ENCODE measurements at regions not wholly inside any gene's neighbourhood (a gene's known extent, or its start where the extent isn't known, plus 50 kb on each side); places are given as distances from the start of the nearest gene placed in this dataset.

DNA sequence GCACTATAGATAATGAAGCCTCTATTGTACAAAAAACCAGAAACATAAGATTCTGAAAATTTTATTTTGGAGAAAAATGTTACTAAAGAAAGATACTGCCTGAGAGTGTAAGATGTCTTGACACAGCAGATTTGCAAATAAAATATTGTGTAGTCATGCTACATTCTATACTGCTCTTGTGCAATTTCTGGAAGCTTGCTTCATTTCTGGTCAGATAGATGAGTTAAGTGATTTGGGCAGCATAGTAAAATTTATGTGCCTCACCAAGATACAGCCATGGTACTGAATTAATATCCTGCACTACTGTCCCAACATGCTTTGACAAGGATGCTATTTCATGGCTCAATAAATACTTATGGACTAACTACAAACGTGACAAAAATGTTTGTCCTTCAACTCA is 55.1 kb upstream of the STARD13 start:
- H3K27me3 ChIP-seq (ENCODE audit: control insufficient read depth, insufficient read depth, low read length), result no peaks in the 10 kb centered on the region
- no peak overlapping the region for H3K27ac ChIP-seq (ENCODE audit: low read depth, low read length)
- H3K4me3 ChIP-seq (ENCODE audit: low read depth, low read length), result no peak overlapping the region
- no peaks in the 10 kb centered on the region for H3K36me3 ChIP-seq (ENCODE audit: control insufficient read depth, insufficient read depth, low read length)
- 0 out of 2 replicates have a peak, but pooled peaks cover 2% of the 10 kb centered on the region for H3K4me1 ChIP-seq (ENCODE audit: control insufficient read depth, insufficient read depth, low read length)
- H3K9me3 ChIP-seq (ENCODE audit: control insufficient read depth, insufficient read depth, low read length), result no peaks in the 10 kb centered on the region
- no peak overlapping the region for H3K9ac ChIP-seq (ENCODE audit: low read depth, low read length)

GRCh38 chr13:33341861-33342452 is 56.4 kb upstream of the STARD13 start:
- no peak overlapping the region for H3K4me3 ChIP-seq (ENCODE audit: low read depth, low read length)
- no peak overlapping the region for H3K27ac ChIP-seq (ENCODE audit: low read depth, low read length)
- no peaks in the 10 kb centered on the region for H3K27me3 ChIP-seq (ENCODE audit: control insufficient read depth, insufficient read depth, low read length)
- H3K9me3 ChIP-seq (ENCODE audit: control insufficient read depth, insufficient read depth, low read length), result no peaks in the 10 kb centered on the region
- no peaks in the 10 kb centered on the region for H3K36me3 ChIP-seq (ENCODE audit: control insufficient read depth, insufficient read depth, low read length)
- no peak overlapping the region for H3K9ac ChIP-seq (ENCODE audit: low read depth, low read length)
- 0 out of 2 replicates have a peak, but pooled peaks cover 2% of the 10 kb centered on the region for H3K4me1 ChIP-seq (ENCODE audit: control insufficient read depth, insufficient read depth, low read length)

GRCh38 chr13:33345842-33346241 is 60.3 kb upstream of the STARD13 start:
- Histone ChIP-seq H3K4me1 (ENCODE audit: control insufficient read depth, insufficient read depth, low read length) (0 out of 2 replicates have a peak, but pooled peaks cover 2% of the 10 kb centered on the region), H3K9me3 (ENCODE audit: control insufficient read depth, insufficient read depth, low read length) (no peaks in the 10 kb centered on the region), H3K4me3 (ENCODE audit: low read depth, low read length) (no peak overlapping the region), H3K27me3 (ENCODE audit: control insufficient read depth, insufficient read depth, low read length) (peaks cover 27% of the 10 kb centered on the region), H3K9ac (ENCODE audit: low read depth, low read length) (no peak overlapping the region), H3K36me3 (ENCODE audit: control insufficient read depth, insufficient read depth, low read length) (no peaks in the 10 kb centered on the region), H3K27ac (ENCODE audit: low read depth, low read length) (no peak overlapping the region)

DNA sequence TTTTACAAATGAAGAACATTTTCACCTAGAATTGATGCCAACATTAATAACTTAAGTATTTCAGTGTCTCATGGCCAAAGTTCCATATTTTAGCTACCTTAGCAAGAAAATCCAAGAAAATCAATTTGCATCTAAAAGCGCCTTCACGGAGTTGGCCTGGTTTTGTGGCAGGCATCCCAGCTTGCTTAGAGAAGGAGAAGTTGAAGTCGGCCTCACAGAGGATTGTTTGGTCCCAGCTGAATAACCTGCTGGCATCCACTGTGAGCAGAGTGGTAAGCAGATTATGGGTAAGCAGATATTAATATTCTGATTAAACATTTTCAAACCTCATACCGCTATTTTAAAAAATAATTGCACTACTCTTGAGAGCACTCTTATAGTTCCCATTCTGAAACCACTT is 62.3 kb upstream of the STARD13 start:
- H3K36me3 ChIP-seq (ENCODE audit: control insufficient read depth, insufficient read depth, low read length), result no peaks in the 10 kb centered on the region
- H3K4me3 ChIP-seq (ENCODE audit: low read depth, low read length), result no peak overlapping the region
- no peaks in the 10 kb centered on the region for H3K9me3 ChIP-seq (ENCODE audit: control insufficient read depth, insufficient read depth, low read length)
- no peak overlapping the region for H3K27ac ChIP-seq (ENCODE audit: low read depth, low read length)
- no peaks in the 10 kb centered on the region for H3K4me1 ChIP-seq (ENCODE audit: control insufficient read depth, insufficient read depth, low read length)
- peaks cover 43% of the 10 kb centered on the region for H3K27me3 ChIP-seq (ENCODE audit: control insufficient read depth, insufficient read depth, low read length)
- no peak overlapping the region for H3K9ac ChIP-seq (ENCODE audit: low read depth, low read length)

- Histone ChIP-seq H3K9me3 (ENCODE audit: control insufficient read depth, insufficient read depth, low read length) (no peaks in the 10 kb centered on the region), H3K9ac (ENCODE audit: low read depth, low read length) (no peak overlapping the region), H3K27ac (ENCODE audit: low read depth, low read length) (no peak overlapping the region), H3K27me3 (ENCODE audit: control insufficient read depth, insufficient read depth, low read length) (peaks cover 43% of the 10 kb centered on the region), H3K4me3 (ENCODE audit: low read depth, low read length) (no peak overlapping the region), H3K4me1 (ENCODE audit: control insufficient read depth, insufficient read depth, low read length) (no peaks in the 10 kb centered on the region), H3K36me3 (ENCODE audit: control insufficient read depth, insufficient read depth, low read length) (no peaks in the 10 kb centered on the region)
Observed at GRCh38 chr13:33348366-33348765, 62.8 kb upstream of the STARD13 start.

DNA sequence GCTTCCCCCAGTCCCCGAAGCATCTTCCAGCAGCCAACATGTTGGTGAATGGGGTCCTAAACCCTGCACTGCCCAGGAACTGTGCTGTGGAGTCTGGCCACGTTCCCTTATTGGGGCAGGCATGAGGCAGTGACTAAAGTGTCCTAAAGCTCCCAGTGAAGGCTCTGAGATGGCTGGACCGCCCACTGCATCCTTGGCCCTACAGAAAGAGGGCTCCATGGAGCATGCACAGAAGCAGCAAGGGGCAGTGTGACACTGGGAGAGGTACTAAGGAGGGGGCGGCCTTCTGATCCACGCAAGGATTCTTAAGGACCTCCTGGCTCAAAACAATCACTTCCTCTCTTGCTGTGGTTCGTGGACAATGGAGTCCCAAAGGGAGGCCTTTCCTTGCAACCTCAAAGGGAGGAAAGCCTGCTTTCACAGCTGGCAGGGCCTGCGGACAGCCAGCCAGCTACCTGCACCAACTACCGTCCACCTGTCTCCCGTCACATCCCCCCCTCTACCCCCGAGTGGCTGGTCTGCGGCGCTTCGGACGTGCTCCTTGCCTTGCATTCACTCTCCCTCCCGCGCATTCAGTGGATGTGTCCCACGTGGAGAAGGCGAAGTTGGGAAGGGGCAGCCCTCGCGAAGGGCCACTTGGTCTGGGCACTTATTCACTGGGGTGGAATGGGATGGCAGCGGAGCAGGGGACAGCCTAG is 63.9 kb upstream of the STARD13 start:
- Histone ChIP-seq H3K9me3 (ENCODE audit: control insufficient read depth, insufficient read depth, low read length) (no peaks in the 10 kb centered on the region), H3K4me3 (ENCODE audit: low read depth, low read length) (peak overlapping the region; percentile 71), H3K4me1 (ENCODE audit: control insufficient read depth, insufficient read depth, low read length) (no peaks in the 10 kb centered on the region), H3K27me3 (ENCODE audit: control insufficient read depth, insufficient read depth, low read length) (peaks cover 43% of the 10 kb centered on the region), H3K36me3 (ENCODE audit: control insufficient read depth, insufficient read depth, low read length) (no peaks in the 10 kb centered on the region), H3K9ac (ENCODE audit: low read depth, low read length) (no peak overlapping the region), H3K27ac (ENCODE audit: low read depth, low read length) (no peak overlapping the region)

DNA sequence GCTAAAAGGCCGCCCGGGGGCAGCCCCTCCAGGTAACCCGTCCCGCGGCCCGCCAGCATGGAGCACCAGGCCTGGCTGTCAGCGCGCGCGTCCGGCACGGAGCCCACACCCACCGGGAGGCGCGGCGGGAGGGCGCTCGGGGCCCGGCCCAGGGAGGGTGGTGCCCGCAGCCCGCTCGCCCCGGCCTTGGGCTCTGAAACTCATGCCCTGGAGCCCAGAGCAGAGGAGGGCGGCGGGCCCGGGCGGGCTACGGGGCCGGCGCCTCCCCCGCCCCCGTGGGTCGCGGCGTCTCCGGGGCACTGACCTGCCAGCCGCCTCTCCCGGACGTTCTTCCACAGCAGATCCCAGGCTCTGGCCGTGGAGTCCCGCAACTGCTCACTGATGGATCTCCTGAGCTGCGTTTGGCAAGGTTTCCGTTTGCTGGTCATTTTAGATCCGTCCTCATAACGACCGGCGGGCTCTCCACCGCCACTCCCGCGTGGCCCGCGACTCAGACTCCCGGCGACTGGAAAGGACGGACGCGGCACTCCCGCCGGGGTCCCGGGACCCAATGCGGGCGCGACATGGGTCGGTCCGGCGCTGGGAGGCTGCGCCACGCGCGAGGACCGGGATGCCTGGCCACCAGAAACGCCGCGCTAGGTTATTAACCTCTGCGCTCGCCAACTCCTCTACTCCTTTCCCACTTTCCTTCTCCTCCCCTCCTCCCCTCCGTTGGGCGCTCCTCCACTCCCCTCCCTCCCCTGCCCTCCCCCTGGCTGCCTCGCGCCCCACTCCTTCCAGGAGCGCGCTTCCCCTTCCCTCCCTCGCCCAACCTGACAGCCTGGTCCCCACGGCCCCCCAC is 64.7 kb upstream of the STARD13 start:
- H3K36me3 ChIP-seq (ENCODE audit: control insufficient read depth, insufficient read depth, low read length), result no peaks in the 10 kb centered on the region
- H3K27me3 ChIP-seq (ENCODE audit: control insufficient read depth, insufficient read depth, low read length), result peaks cover 43% of the 10 kb centered on the region
- H3K4me1 ChIP-seq (ENCODE audit: control insufficient read depth, insufficient read depth, low read length), result no peaks in the 10 kb centered on the region
- no peaks in the 10 kb centered on the region for H3K9me3 ChIP-seq (ENCODE audit: control insufficient read depth, insufficient read depth, low read length)
- peak overlapping the region; percentile 71 for H3K4me3 ChIP-seq (ENCODE audit: low read depth, low read length)
- no peak overlapping the region for H3K27ac ChIP-seq (ENCODE audit: low read depth, low read length)
- H3K9ac ChIP-seq (ENCODE audit: low read depth, low read length), result no peak overlapping the region

GRCh38 chr13:33351319-33351718 is 65.8 kb upstream of the STARD13 start:
- peaks cover 43% of the 10 kb centered on the region for H3K27me3 ChIP-seq (ENCODE audit: control insufficient read depth, insufficient read depth, low read length)
- H3K4me1 ChIP-seq (ENCODE audit: control insufficient read depth, insufficient read depth, low read length), result no peaks in the 10 kb centered on the region
- no peak overlapping the region for H3K4me3 ChIP-seq (ENCODE audit: low read depth, low read length)
- no peak overlapping the region for H3K9ac ChIP-seq (ENCODE audit: low read depth, low read length)
- H3K9me3 ChIP-seq (ENCODE audit: control insufficient read depth, insufficient read depth, low read length), result no peaks in the 10 kb centered on the region
- no peak overlapping the region for H3K27ac ChIP-seq (ENCODE audit: low read depth, low read length)
- H3K36me3 ChIP-seq (ENCODE audit: control insufficient read depth, insufficient read depth, low read length), result no peaks in the 10 kb centered on the region

DNA sequence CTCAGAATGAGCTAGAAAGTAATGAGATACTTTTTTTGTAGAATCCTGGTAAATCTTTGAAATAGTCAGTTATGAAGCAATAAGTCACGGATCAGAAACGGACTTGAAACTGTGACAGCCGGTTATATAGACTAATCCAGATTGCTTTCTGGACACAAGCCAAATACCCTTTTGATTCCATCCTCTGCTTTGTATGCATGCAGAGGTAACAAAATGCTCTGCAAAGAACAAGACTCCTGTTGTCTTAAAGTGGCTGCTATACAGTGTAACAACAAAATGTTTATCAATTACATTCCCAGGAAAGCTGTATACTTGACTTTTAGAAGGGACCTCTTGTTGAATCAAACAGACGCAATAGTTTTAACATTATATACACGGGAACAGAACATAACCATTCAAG is 66.5 kb upstream of the STARD13 start:
- H3K9me3 ChIP-seq (ENCODE audit: control insufficient read depth, insufficient read depth, low read length), result no peaks in the 10 kb centered on the region
- H3K36me3 ChIP-seq (ENCODE audit: control insufficient read depth, insufficient read depth, low read length), result no peaks in the 10 kb centered on the region
- H3K4me1 ChIP-seq (ENCODE audit: control insufficient read depth, insufficient read depth, low read length), result no peaks in the 10 kb centered on the region
- no peak overlapping the region for H3K9ac ChIP-seq (ENCODE audit: low read depth, low read length)
- H3K27ac ChIP-seq (ENCODE audit: low read depth, low read length), result no peak overlapping the region
- peaks cover 43% of the 10 kb centered on the region for H3K27me3 ChIP-seq (ENCODE audit: control insufficient read depth, insufficient read depth, low read length)
- no peak overlapping the region for H3K4me3 ChIP-seq (ENCODE audit: low read depth, low read length)

- H3K27ac ChIP-seq (ENCODE audit: low read depth, low read length), result no peak overlapping the region
- H3K9me3 ChIP-seq (ENCODE audit: control insufficient read depth, insufficient read depth, low read length), result no peaks in the 10 kb centered on the region
- no peak overlapping the region for H3K9ac ChIP-seq (ENCODE audit: low read depth, low read length)
- H3K36me3 ChIP-seq (ENCODE audit: control insufficient read depth, insufficient read depth, low read length), result no peaks in the 10 kb centered on the region
- peaks cover 43% of the 10 kb centered on the region for H3K27me3 ChIP-seq (ENCODE audit: control insufficient read depth, insufficient read depth, low read length)
- no peak overlapping the region for H3K4me3 ChIP-seq (ENCODE audit: low read depth, low read length)
- no peaks in the 10 kb centered on the region for H3K4me1 ChIP-seq (ENCODE audit: control insufficient read depth, insufficient read depth, low read length)
Observed at GRCh38 chr13:33352526-33352925, 67.0 kb upstream of the STARD13 start.

- Histone ChIP-seq H3K9me3 (ENCODE audit: control insufficient read depth, insufficient read depth, low read length) (no peaks in the 10 kb centered on the region), H3K27me3 (ENCODE audit: control insufficient read depth, insufficient read depth, low read length) (peaks cover 43% of the 10 kb centered on the region), H3K27ac (ENCODE audit: low read depth, low read length) (no peak overlapping the region), H3K9ac (ENCODE audit: low read depth, low read length) (no peak overlapping the region), H3K36me3 (ENCODE audit: control insufficient read depth, insufficient read depth, low read length) (no peaks in the 10 kb centered on the region), H3K4me1 (ENCODE audit: control insufficient read depth, insufficient read depth, low read length) (no peaks in the 10 kb centered on the region), H3K4me3 (ENCODE audit: low read depth, low read length) (no peak overlapping the region)
Observed at GRCh38 chr13:33353210-33353609, 67.7 kb upstream of the STARD13 start.

Measured in HUES48 (cell line).